ENCODE measurements at regions not wholly inside any gene's neighbourhood (a gene's known extent, or its start where the extent isn't known, plus 50 kb on each side); places are given as distances from the start of the nearest gene placed in this dataset.

DNA sequence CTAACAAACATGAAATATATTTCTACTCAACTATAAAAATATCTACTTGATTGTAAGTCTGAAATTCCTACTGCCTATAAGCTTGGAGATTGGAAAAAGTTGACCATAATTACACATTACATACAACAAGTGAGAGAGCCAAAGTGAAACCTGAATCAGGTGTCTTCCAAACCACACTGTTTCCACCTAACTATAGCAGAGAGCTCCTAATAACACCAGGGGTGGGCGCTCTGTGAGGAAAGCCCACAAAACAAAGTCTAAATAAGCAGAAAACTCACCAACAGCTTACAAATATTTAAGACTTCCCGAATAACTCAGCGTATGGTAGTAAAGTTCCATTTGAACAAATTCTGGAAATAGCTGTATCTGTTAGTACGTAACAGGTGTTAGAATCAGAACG, 119.9 kb downstream of the GPR37 start:
- H3K9ac ChIP-seq (ENCODE audit: insufficient read depth in 1 of 2, low read depth in 2 of 2, low read length in 2 of 2): no peak overlapping the region
- 2% methylated on average over 5 of the region's 5 CpGs for WGBS (ENCODE audit: insufficient coverage, low coverage, missing lambda C conversion rate)
- no TSS peak for BruUV-seq (replicated peaks)
- TF ChIP-seq FOS (IDR thresholded peaks at IDR 0.05; ENCODE audit: extremely low read depth, insufficient read length) (no peak), SRSF3 (IDR thresholded peaks at IDR 0.05; ENCODE audit: insufficient read depth, low read length) (no peak), PTTG1 (tag; IDR thresholded peaks at IDR 0.05; ENCODE audit: low read depth) (no peak), BHLHE40 (IDR thresholded peaks at IDR 0.05; ENCODE audit: low read length) (no peak), TCF7L2 (IDR thresholded peaks at IDR 0.05; ENCODE audit: low read depth, low read length) (no peak), LCOR (CRISPR knock-in tag; IDR thresholded peaks at IDR 0.05) (no peak), POLR2AphosphoS2 (IDR thresholded peaks at IDR 0.05; ENCODE audit: low read length) (no peak)
- H3K27me3 ChIP-seq (ENCODE audit: control insufficient read depth in 2 of 2, insufficient read depth in 2 of 2, low read length in 2 of 2): no peaks in the 10 kb centered on the region
- H3K36me3 ChIP-seq (ENCODE audit: control insufficient read depth, insufficient read depth, low read length): no peaks in the 10 kb centered on the region
- no peak overlapping the region for H3K27ac ChIP-seq (ENCODE audit: extremely low read depth, low read depth, low read length)
- POLR2A ChIA-PET: no interaction called here
- DNase-seq (ENCODE audit: extremely low read depth in 1 of 4, low spot score in 3 of 4): no peak
- H3K4me2 ChIP-seq (ENCODE audit: insufficient read depth, low read length): no peak overlapping the region
- intact Hi-C loops (cut with micrococcal nuclease) (no loop called here), in situ Hi-C loops (cut with MboI) (no loop called here)
- H3K4me3 ChIP-seq: no peak overlapping the region
- no peaks in the 10 kb centered on the region for H3K79me2 ChIP-seq (ENCODE audit: control insufficient read depth, insufficient read depth, low read length)
- H4K20me1 ChIP-seq (replicated peaks; ENCODE audit: control insufficient read depth, insufficient read depth, low read length): no peaks in the 10 kb centered on the region
- H3K9me1 ChIP-seq (ENCODE audit: control insufficient read depth, insufficient read depth, low read length): no peaks in the 10 kb centered on the region
- ATAC-seq: no peak
- FAIRE-seq: no peak
- H3K4me1 ChIP-seq (replicated peaks in 1 of 2; ENCODE audit: control insufficient read depth in 2 of 2, insufficient read depth in 2 of 2, low read length in 2 of 2): no peaks in the 10 kb centered on the region
- no peak overlapping the region for H2AFZ ChIP-seq (ENCODE audit: low read depth, low read length)
- no peaks in the 10 kb centered on the region for H3K9me3 ChIP-seq (replicated peaks; ENCODE audit: control insufficient read depth, insufficient read depth, low read depth, low read length)
- CTCF ChIA-PET (ENCODE audit: low intra/inter-chr PET ratio): no interaction called here

- in situ Hi-C loops (cut with MboI): no loop called here
- intact Hi-C loops (cut with micrococcal nuclease): no loop called here
- H2AFZ ChIP-seq (ENCODE audit: low read depth, low read length): no peak overlapping the region
These were observed 122.2 kb downstream of the GPR37 start for GRCh38 chr7:124643311-124643811.

More at GRCh38 chr7:124643311-124643811, 122.2 kb downstream of the GPR37 start:
- no peak for ATAC-seq
- TF ChIP-seq NFE2 (IDR thresholded peaks at IDR 0.05; ENCODE audit: low read depth): no peak
- no peak for TF ChIP-seq ZNF146 (CRISPR knock-in tag; IDR thresholded peaks at IDR 0.05; ENCODE audit: unreplicated experiment)
- no peak for TF ChIP-seq SRSF7 (optimal IDR thresholded peaks at IDR 0.05; ENCODE audit: low read depth, low read length)
- Histone ChIP-seq H3K9ac (ENCODE audit: insufficient read depth in 1 of 2, low read depth in 2 of 2, low read length in 2 of 2) (no peak overlapping the region), H3K9me1 (ENCODE audit: control insufficient read depth, insufficient read depth, low read length) (no peaks in the 10 kb centered on the region), H3K9me3 (replicated peaks; ENCODE audit: control insufficient read depth, insufficient read depth, low read depth, low read length) (no peaks in the 10 kb centered on the region), H3K27me3 (ENCODE audit: control insufficient read depth in 2 of 2, insufficient read depth in 2 of 2, low read length in 2 of 2) (no peaks in the 10 kb centered on the region), H3K79me2 (ENCODE audit: control insufficient read depth, insufficient read depth, low read length) (no peaks in the 10 kb centered on the region), H3K27ac (ENCODE audit: extremely low read depth, low read depth, low read length) (no peak overlapping the region), H4K20me1 (replicated peaks; ENCODE audit: control insufficient read depth, insufficient read depth, low read length) (no peaks in the 10 kb centered on the region), H3K36me3 (ENCODE audit: control insufficient read depth, insufficient read depth, low read length) (no peaks in the 10 kb centered on the region), H3K4me1 (replicated peaks in 1 of 2; ENCODE audit: control insufficient read depth in 2 of 2, insufficient read depth in 2 of 2, low read length in 2 of 2) (no peaks in the 10 kb centered on the region), H3K4me2 (ENCODE audit: insufficient read depth, low read length) (no peak overlapping the region), H3K4me3 (no peak overlapping the region)
- POLR2A ChIA-PET: no interaction called here
- no peak for DNase-seq (ENCODE audit: extremely low read depth in 1 of 4, low spot score in 3 of 4)
- CTCF ChIA-PET (ENCODE audit: low intra/inter-chr PET ratio): no interaction called here
- no peak for FAIRE-seq
- no TSS peak for BruUV-seq (replicated peaks)

All from K562 (cell line).